ENCODE measurements at regions not wholly inside any gene's neighbourhood (a gene's known extent, or its start where the extent isn't known, plus 50 kb on each side); places are given as distances from the start of the nearest gene placed in this dataset.

DNA sequence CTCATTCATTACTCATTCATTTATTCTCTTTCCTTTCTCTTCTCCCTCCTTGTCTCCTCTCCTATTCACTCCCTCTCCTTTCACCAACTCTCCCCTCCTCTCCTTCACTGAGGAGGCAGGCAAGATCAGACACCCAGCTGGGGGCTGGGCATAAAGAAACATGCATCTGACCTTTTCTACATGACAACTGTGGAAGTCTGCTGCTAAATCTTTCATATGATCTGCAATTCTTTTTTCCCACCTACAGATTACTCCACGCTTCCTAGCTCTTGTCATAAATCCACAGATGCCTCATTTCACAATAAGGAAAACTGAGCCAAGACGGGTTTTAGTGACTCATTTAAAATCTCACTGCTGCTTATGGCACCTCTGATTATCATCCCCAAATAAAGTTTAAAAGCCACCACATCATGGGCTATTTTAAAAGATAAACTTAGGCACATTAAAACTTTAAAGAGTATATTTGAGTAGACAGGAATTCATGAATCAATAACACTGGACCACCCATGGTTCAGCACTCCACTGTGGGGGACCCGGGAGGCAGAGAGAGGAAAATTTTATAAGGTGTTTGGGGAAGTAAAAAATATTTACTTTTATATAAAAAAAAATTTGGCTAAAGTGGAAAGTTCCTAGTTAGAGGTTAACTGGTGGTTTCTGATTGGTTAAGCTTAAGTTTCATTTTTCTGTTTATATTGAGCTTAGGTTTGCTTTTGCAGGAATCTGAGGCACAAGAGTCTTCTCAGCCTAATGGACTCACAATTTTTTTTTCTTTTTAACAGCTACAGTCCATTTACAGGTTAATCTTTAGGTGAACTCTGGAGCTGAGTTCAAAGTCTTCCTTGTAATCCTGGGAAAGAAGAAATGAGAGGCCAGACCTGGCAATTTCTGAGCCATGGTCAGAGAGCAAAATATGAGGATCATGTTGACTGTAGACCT is 55.8 kb upstream of the DNAH14 start:
- ATAC-seq (replicated peaks in 6 of 8): peak in 7 of 8 experiments; percentile 16 to 64 (median 61)
- Histone ChIP-seq H3K27ac (no peak overlapping the region), H3K4me1 (replicated peaks in 1 of 2) (peaks cover 32 to 38% of the 10 kb centered on the region in 2 donors), H3K4me3 (no peak overlapping the region)
- in situ Hi-C loops (cut with MboI; ENCODE audit: low pct_unique_long_range_greater_than_20kb in 2 of 9, low sequenced_read_pairs in 9 of 9, unreplicated experiment in 9 of 9): loop anchor here in 2 of 9 experiments (25.0 kb wide), 1 partner anchor 361 kb away; no protein-coding TSS in a partner anchor
- 0 to 80% (median 29%) methylated on average over 1 to 3 of the region's 3 CpGs for WGBS, 10 experiments

DNA sequence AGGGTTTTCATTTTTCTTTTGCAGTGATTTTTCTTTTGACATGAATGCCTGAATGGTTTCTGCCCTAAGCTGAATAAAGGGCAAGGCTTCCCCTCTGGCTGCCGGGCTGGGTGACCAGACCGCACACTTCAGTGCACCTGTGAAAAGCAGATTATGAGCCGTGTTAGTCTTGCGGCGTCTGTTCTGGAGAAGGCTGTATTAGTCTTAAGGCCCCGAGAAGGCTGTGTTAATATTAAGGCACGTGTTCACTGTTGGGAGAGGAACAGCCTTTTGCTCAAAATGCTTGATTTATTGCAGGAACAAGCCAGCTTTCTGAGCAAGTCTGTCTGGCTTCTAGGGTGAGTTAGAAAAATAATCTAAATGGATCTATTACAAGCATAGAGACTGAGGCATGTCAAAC is 54.7 kb upstream of the DNAH14 start:
- peak in 5 of 8 experiments; percentile 20 to 73 (median 41) for ATAC-seq (replicated peaks in 6 of 8)
- Histone ChIP-seq H3K27ac (no peak overlapping the region), H3K4me1 (replicated peaks in 1 of 2) (peaks cover 43 to 48% of the 10 kb centered on the region in 2 donors), H3K4me3 (no peak overlapping the region)
- in situ Hi-C loops (cut with MboI; ENCODE audit: low pct_unique_long_range_greater_than_20kb in 2 of 9, low sequenced_read_pairs in 9 of 9, unreplicated experiment in 9 of 9): loop anchor here in 2 of 9 experiments (25.0 kb wide), 1 partner anchor 362 kb away; no protein-coding TSS in a partner anchor
- 4 to 100% (median 33%) methylated on average over 1 to 7 of the region's 7 CpGs; no CpG with 5 or more reads in 2 of the 10 experiments for WGBS, 10 experiments

DNA sequence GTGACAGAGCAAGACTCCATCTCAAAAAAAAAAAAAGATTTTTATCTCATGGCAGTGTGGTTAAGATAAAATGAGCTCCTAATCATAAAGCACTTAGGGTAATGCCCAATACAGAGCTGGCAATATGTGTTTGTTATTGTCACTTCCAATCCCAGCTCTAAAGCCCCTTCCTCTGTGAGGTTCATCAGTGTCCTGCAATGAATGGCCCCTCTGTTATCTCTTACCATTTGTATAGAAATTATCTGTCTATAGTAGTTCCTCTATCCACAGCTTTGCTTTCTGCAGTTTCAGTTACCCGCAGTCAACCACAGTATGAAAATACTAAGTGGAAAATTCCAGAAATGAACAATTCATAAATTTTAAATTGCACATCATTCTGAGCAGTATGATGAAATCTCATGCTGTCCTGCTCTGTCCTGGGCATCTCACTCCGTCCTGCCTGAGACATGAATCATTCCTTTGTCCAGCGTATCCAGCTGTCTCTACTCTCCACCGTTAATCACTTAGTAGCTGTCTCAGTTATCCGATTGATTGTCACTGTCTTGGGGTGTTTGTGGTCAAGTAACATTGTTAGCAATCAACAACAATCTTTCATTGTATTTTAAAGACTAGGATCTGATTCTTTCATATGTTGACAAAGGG is 50.2 kb upstream of the DNAH14 start:
- H3K4me1 ChIP-seq (replicated peaks in 1 of 2): peaks cover 40 to 43% of the 10 kb centered on the region in 2 donors
- peak overlapping the region; percentile 18 to 29 for H3K27ac ChIP-seq
- peak; percentile 41 to 99 (median 88) for ATAC-seq (replicated peaks in 6 of 8)
- WGBS, 10 experiments: 0 to 31% (median 16%) methylated on average over 2 to 5 of the region's 5 CpGs
- H3K4me3 ChIP-seq: no peak overlapping the region
- in situ Hi-C loops (cut with MboI; ENCODE audit: low pct_unique_long_range_greater_than_20kb in 2 of 9, low sequenced_read_pairs in 9 of 9, unreplicated experiment in 9 of 9): no loop called here

All from motor neuron (in vitro differentiated cells).